ENCODE measurements at regions not wholly inside any gene's neighbourhood (a gene's known extent, or its start where the extent isn't known, plus 50 kb on each side); places are given as distances from the start of the nearest gene placed in this dataset.

- TF ChIP-seq POLR2AphosphoS5 (IDR thresholded peaks at IDR 0.05; ENCODE audit: borderline replicate concordance, low read depth, low read length) (no peak), EZH2 (IDR thresholded peaks at IDR 0.05) (no peak), FOXP2 (optimal IDR thresholded peaks at IDR 0.05; ENCODE audit: control extremely low read depth, extremely low read length, insufficient read depth) (no peak)
Observed at GRCh38 chr5:85929713-85930112, 688.0 kb upstream of the COX7C start.
